Karpas-422 (cell line): ENCODE measurements at regions not wholly inside any gene's neighbourhood (a gene's known extent, or its start where the extent isn't known, plus 50 kb on each side); places are given as distances from the start of the nearest gene placed in this dataset.

Experiments
- DNase-seq: peaks from one replicate; pipeline ENCODE4 v3.0.0-alpha.2; 2015
- H2AFZ ChIP-seq: fragments of 200-600 bp; sonication (generic); 2 replicates; pipeline ENCODE4 v1.6.1; 2014; ENCODE audit warnings: antibody characterized with exemption, low read length, mixed read lengths
- H3K27ac ChIP-seq: fragments of 200-600 bp; sonication (generic); 2 replicates; pipeline ENCODE4 v1.5.1; 2014; ENCODE audit warnings: mild to moderate bottlenecking, low read length, moderate library complexity
- H3K27me3 ChIP-seq: fragments of 200-600 bp; sonication (generic); 2 replicates; pipeline ENCODE4 v1.6.1; 2014; ENCODE audit warnings: low read length, mixed read lengths
- H3K36me3 ChIP-seq: fragments of 200-600 bp; sonication (generic); 2 replicates; pipeline ENCODE4 v1.6.1; 2014; ENCODE audit warnings: low read length, mixed read lengths; ENCODE audit not compliant: insufficient read depth
- H3K4me1 ChIP-seq: fragments of 200-600 bp; sonication (generic); 2 replicates; pipeline ENCODE4 v1.6.1; 2014; ENCODE audit warnings: mild to moderate bottlenecking, low read length, mixed read lengths
- H3K4me2 ChIP-seq: fragments of 200-600 bp; sonication (generic); 2 replicates; pipeline ENCODE4 v1.6.1; 2014; ENCODE audit warnings: low read length, low read depth, mild to moderate bottlenecking; ENCODE audit not compliant: poor library complexity, severe bottlenecking
- H3K4me3 ChIP-seq: fragments of 200-600 bp; sonication (generic); 2 replicates; pipeline ENCODE4 v1.5.1; 2014; ENCODE audit warnings: mild to moderate bottlenecking, antibody characterized with exemption, low read length, mixed read lengths
- H3K79me2 ChIP-seq: fragments of 200-600 bp; sonication (generic); 2 replicates; pipeline ENCODE4 v1.6.1; 2014; ENCODE audit warnings: mild to moderate bottlenecking, low read length, mixed read lengths
- H3K9ac ChIP-seq: fragments of 200-600 bp; sonication (generic); 2 replicates; pipeline ENCODE4 v1.6.0; 2014; ENCODE audit warnings: low read length
- H3K9me2 ChIP-seq: fragments of 200-600 bp; sonication (generic), shearing (Covaris generic); replicated peaks from 2 replicates; pipeline ENCODE4 v1.6.0; 2014; ENCODE audit warnings: mild to moderate bottlenecking, low read length, moderate library complexity; ENCODE audit not compliant: insufficient read depth
- H3K9me3 ChIP-seq: fragments of 300-700, 200-600 bp; sonication (generic); 2 replicates; pipeline ENCODE4 v1.6.1; 2014; ENCODE audit warnings: low read length, mixed read lengths
- H4K20me1 ChIP-seq: fragments of 200-600 bp; sonication (generic); 2 replicates; pipeline ENCODE4 v1.6.1; 2014; ENCODE audit warnings: mild to moderate bottlenecking, antibody characterized with exemption, low read length, low read depth; ENCODE audit not compliant: insufficient read depth

GRCh38 chr15:27690290-27690689 lies 408.8 kb downstream of the OCA2 start:
- H3K4me1 ChIP-seq = no peaks in the 10 kb centered on the region
- H3K9me3 ChIP-seq = peaks cover 27% of the 10 kb centered on the region
- H3K27me3 ChIP-seq = no peaks in the 10 kb centered on the region
- no peak for DNase-seq
- no peaks in the 10 kb centered on the region for H3K9me2 ChIP-seq
- H3K36me3 ChIP-seq = no peaks in the 10 kb centered on the region
- no peak overlapping the region for H3K4me2 ChIP-seq
- H3K79me2 ChIP-seq = no peaks in the 10 kb centered on the region
- H3K4me3 ChIP-seq = no peak overlapping the region
- no peak overlapping the region for H2AFZ ChIP-seq
- H4K20me1 ChIP-seq = no peaks in the 10 kb centered on the region
- no peak overlapping the region for H3K27ac ChIP-seq
- no peak overlapping the region for H3K9ac ChIP-seq

GRCh38 chr15:27686971-27687370 lies 412.1 kb downstream of the OCA2 start:
- Histone ChIP-seq H3K9ac (no peak overlapping the region), H3K27ac (no peak overlapping the region), H3K36me3 (no peaks in the 10 kb centered on the region), H3K9me3 (peaks cover 28% of the 10 kb centered on the region), H3K4me3 (no peak overlapping the region), H4K20me1 (no peaks in the 10 kb centered on the region), H3K27me3 (no peaks in the 10 kb centered on the region), H3K4me2 (no peak overlapping the region), H3K4me1 (no peaks in the 10 kb centered on the region), H2AFZ (no peak overlapping the region), H3K9me2 (no peaks in the 10 kb centered on the region), H3K79me2 (no peaks in the 10 kb centered on the region)
- DNase-seq = no peak

DNA sequence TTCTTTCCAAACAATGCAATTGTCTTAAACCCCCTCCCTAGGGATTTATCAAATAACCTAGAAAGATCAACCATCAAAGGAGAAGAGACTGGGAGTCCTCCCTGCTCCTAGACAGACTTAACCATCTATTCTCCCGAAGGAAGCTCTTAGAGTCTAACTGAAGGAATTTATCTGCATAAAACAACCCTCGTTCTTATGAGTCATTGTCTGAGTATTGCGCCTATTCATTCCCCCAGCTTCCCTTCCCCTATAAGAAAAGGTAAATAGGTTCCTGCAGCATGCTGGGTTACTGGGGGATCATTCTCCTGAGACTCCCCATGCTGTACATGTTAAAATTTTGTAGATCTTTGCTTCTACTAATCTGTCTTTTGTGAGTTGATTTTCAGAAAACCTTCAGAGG lies 412.7 kb downstream of the OCA2 start:
- H3K9me3 ChIP-seq = peaks cover 24% of the 10 kb centered on the region
- H3K9me2 ChIP-seq = no peaks in the 10 kb centered on the region
- no peaks in the 10 kb centered on the region for H3K4me1 ChIP-seq
- H3K27me3 ChIP-seq = no peaks in the 10 kb centered on the region
- no peak overlapping the region for H3K4me3 ChIP-seq
- DNase-seq = no peak
- H3K36me3 ChIP-seq = no peaks in the 10 kb centered on the region
- H4K20me1 ChIP-seq = no peaks in the 10 kb centered on the region
- no peaks in the 10 kb centered on the region for H3K79me2 ChIP-seq
- no peak overlapping the region for H3K27ac ChIP-seq
- H2AFZ ChIP-seq = no peak overlapping the region
- H3K9ac ChIP-seq = no peak overlapping the region
- no peak overlapping the region for H3K4me2 ChIP-seq

DNA sequence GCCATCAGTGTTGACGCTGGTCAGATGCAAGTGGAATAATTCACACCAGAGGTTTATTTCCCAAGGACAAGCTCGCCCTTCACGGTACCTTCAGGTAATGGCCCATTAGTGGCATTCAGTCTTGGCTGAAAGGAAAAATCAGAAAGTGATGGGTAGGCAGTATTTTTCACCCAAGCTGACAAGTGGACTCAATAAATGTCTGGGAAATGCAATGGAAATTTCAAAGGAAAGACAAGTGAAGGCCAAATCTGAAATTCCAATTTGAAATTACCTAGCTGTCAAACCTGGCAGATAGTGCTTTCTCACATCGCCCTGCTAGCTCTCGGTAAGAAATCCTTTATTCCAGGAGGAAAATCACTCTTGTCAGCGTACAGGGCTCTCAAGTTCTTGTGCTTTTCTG lies 413.5 kb downstream of the OCA2 start:
- Histone ChIP-seq H3K4me3 (no peak overlapping the region), H3K36me3 (no peaks in the 10 kb centered on the region), H2AFZ (no peak overlapping the region), H3K27ac (no peak overlapping the region), H3K4me2 (no peak overlapping the region), H4K20me1 (no peaks in the 10 kb centered on the region), H3K9me2 (no peaks in the 10 kb centered on the region), H3K27me3 (no peaks in the 10 kb centered on the region), H3K9ac (no peak overlapping the region), H3K9me3 (peaks cover 19% of the 10 kb centered on the region), H3K79me2 (no peaks in the 10 kb centered on the region), H3K4me1 (no peaks in the 10 kb centered on the region)
- no peak for DNase-seq

- Histone ChIP-seq H3K4me2 (no peak overlapping the region), H3K9me2 (no peaks in the 10 kb centered on the region), H2AFZ (no peak overlapping the region), H3K4me3 (no peak overlapping the region), H3K9ac (no peak overlapping the region), H4K20me1 (no peaks in the 10 kb centered on the region), H3K9me3 (peaks cover 11% of the 10 kb centered on the region), H3K36me3 (no peaks in the 10 kb centered on the region), H3K4me1 (no peaks in the 10 kb centered on the region), H3K27me3 (no peaks in the 10 kb centered on the region), H3K79me2 (no peaks in the 10 kb centered on the region), H3K27ac (no peak overlapping the region)
- DNase-seq = no peak
These were observed 416.0 kb downstream of the OCA2 start for GRCh38 chr15:27683121-27683520.

GRCh38 chr15:27681038-27681437 lies 418.1 kb downstream of the OCA2 start:
- Histone ChIP-seq H3K4me1 (no peaks in the 10 kb centered on the region), H3K4me2 (no peak overlapping the region), H3K4me3 (no peak overlapping the region), H3K79me2 (no peaks in the 10 kb centered on the region), H2AFZ (no peak overlapping the region), H3K9me2 (no peaks in the 10 kb centered on the region), H3K27me3 (no peaks in the 10 kb centered on the region), H3K9me3 (peaks cover 7% of the 10 kb centered on the region), H3K36me3 (no peaks in the 10 kb centered on the region), H3K27ac (no peak overlapping the region), H3K9ac (no peak overlapping the region), H4K20me1 (no peaks in the 10 kb centered on the region)
- DNase-seq = peak; percentile 59

DNA sequence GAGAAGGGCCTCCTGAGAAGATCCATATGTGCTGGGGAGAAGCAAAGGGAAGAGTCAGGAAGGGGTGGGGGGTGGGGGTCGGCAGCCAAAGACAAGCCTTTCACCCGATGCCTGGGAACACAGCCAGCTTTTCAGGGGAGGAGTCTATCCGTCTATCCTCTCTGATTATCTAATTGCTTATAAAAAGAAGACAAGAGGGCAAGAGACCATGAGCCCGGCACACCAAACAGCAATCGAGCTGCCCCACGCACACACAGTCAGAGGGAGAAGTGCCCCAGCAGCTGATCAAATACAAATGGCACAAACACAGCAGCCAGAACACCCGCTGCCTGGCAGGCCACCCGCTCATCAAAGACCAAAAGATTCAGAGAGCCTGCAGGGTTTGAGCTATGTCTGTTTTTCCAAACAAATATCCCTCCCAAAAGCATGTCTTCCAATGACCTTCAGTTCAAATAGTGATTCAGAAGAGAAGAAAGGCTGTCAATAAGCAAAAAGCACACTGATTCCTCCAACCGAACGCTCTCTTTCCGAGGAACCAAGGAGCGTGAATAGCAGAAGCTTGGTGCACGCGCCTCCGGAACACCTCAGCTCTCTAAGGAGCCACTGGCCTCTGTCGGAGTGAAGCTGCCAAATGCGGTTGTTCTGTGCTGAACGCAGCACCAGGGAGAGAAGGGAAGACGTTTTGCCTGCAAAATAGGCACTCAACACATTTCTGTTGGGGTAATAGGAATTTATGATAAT lies 419.2 kb downstream of the OCA2 start:
- no peak for DNase-seq
- no peak overlapping the region for H3K27ac ChIP-seq
- H3K9me3 ChIP-seq = peaks cover 7% of the 10 kb centered on the region
- H3K9me2 ChIP-seq = no peaks in the 10 kb centered on the region
- no peaks in the 10 kb centered on the region for H3K4me1 ChIP-seq
- no peak overlapping the region for H2AFZ ChIP-seq
- no peaks in the 10 kb centered on the region for H3K36me3 ChIP-seq
- H3K27me3 ChIP-seq = no peaks in the 10 kb centered on the region
- no peaks in the 10 kb centered on the region for H3K79me2 ChIP-seq
- no peak overlapping the region for H3K9ac ChIP-seq
- H3K4me2 ChIP-seq = no peak overlapping the region
- H3K4me3 ChIP-seq = no peak overlapping the region
- no peaks in the 10 kb centered on the region for H4K20me1 ChIP-seq

GRCh38 chr15:27679203-27679602 lies 419.9 kb downstream of the OCA2 start:
- no peaks in the 10 kb centered on the region for H3K36me3 ChIP-seq
- no peaks in the 10 kb centered on the region for H3K9me2 ChIP-seq
- no peaks in the 10 kb centered on the region for H3K27me3 ChIP-seq
- H3K4me2 ChIP-seq = no peak overlapping the region
- no peak for DNase-seq
- H2AFZ ChIP-seq = no peak overlapping the region
- H3K79me2 ChIP-seq = no peaks in the 10 kb centered on the region
- no peaks in the 10 kb centered on the region for H4K20me1 ChIP-seq
- no peaks in the 10 kb centered on the region for H3K4me1 ChIP-seq
- no peak overlapping the region for H3K9ac ChIP-seq
- no peak overlapping the region for H3K27ac ChIP-seq
- no peak overlapping the region for H3K4me3 ChIP-seq
- H3K9me3 ChIP-seq = peaks cover 7% of the 10 kb centered on the region
